ENCODE measurements at regions not wholly inside any gene's neighbourhood (a gene's known extent, or its start where the extent isn't known, plus 50 kb on each side); places are given as distances from the start of the nearest gene placed in this dataset.
"Not testable (repeated sequence)": the region's sequence is repeated elsewhere in the genome, so short reads cannot be mapped to it uniquely, and the experiment has no call there.

DNA sequence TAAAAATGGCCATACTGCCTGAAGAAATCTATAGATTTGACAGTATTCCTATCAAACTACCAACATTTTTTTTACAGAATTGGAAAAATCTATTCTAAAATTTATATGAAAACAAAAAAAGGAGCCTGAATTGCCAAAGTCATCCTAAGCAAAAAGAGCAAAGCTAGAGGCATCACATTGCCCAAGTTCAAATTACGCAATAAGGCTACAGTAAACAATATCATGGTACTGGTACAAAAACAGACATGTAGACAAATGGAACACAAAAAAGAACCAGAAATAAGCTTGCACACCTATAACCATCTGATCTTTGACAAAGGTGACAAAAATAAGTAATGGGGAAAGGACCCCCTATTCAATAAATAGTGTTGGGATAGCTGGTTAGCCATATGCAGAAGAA lies 50.2 kb upstream of the THSD7B start:
- no peak for DNase-seq
- Mint-ChIP-seq H3K4me1 (no peaks in the 10 kb centered on the region), H3K4me3 (no peak overlapping the region), H3K36me3 (no peaks in the 10 kb centered on the region), H3K27me3 (no peaks in the 10 kb centered on the region), H3K9me3 (no peaks in the 10 kb centered on the region), H3K27ac (no peak overlapping the region)

- H3K4me1 Mint-ChIP-seq = no peaks in the 10 kb centered on the region
- H3K27me3 Mint-ChIP-seq = no peaks in the 10 kb centered on the region
- H3K9me3 Mint-ChIP-seq = no peaks in the 10 kb centered on the region
- H3K36me3 Mint-ChIP-seq = no peaks in the 10 kb centered on the region
- no peak for DNase-seq
- H3K27ac Mint-ChIP-seq = no peak overlapping the region
- no peak overlapping the region for H3K4me3 Mint-ChIP-seq
Observed at GRCh38 chr2:136714452-136714951, 50.8 kb upstream of the THSD7B start.

DNA sequence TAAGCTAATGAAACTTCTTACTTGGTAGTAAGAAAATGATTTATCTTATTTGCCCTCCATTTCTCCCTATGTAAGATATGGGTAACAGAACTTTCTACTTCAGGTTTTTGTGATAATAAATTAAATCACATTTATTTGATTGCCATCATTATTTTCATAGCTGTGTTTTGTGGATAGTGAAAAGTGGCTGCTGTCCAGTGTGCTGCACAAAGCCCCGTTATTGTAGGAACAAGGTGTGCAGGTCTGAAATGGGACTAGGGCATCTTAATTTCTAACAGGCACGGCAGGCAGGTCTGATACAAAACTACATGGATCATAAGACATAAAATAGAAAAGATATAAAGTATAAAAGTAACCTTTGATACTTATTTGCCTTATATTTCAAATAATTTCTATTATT lies 51.6 kb upstream of the THSD7B start:
- H3K27me3 Mint-ChIP-seq = no peaks in the 10 kb centered on the region

DNA sequence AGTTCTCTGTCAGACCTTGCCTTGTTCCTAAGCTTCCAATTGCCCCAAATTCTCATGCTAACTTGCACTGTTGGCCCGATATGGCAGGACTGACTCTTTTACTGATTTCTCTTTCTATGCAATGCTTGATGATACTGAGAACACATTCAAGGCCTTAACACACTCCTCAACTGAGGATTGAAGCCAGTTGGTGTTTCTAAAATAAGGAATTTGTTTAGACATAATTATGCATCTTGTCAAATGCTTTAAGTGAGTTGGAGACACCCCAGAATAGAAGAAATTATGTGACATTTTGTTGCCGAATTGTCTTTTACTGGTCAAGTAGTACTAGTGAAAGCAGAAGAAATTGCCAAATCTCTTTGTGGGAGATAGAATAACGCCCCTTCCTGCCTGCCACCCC lies 60.0 kb upstream of the THSD7B start:
- no peaks in the 10 kb centered on the region for H3K27me3 Mint-ChIP-seq
- no peaks in the 10 kb centered on the region for H3K4me1 Mint-ChIP-seq
- peaks cover 6% of the 10 kb centered on the region for H3K9me3 Mint-ChIP-seq
- no peaks in the 10 kb centered on the region for H3K36me3 Mint-ChIP-seq
- no peak overlapping the region for H3K4me3 Mint-ChIP-seq
- H3K27ac Mint-ChIP-seq = no peak overlapping the region
- DNase-seq = no peak

More for the DNA sequence above, 51.6 kb upstream of the THSD7B start:
- H3K27ac Mint-ChIP-seq = no peak overlapping the region
- DNase-seq = no peak
- H3K9me3 Mint-ChIP-seq = no peaks in the 10 kb centered on the region
- H3K4me1 Mint-ChIP-seq = no peaks in the 10 kb centered on the region
- H3K36me3 Mint-ChIP-seq = no peaks in the 10 kb centered on the region
- H3K4me3 Mint-ChIP-seq = no peak overlapping the region

- H3K9me3 Mint-ChIP-seq = peaks cover 12% of the 10 kb centered on the region
Observed at GRCh38 chr2:136703214-136703613, 62.1 kb upstream of the THSD7B start.

GRCh38 chr2:136696438-136696837 lies 68.9 kb upstream of the THSD7B start:
- Mint-ChIP-seq H3K27me3 (no peaks in the 10 kb centered on the region), H3K9me3 (peaks cover 5% of the 10 kb centered on the region), H3K4me3 (no peak overlapping the region), H3K27ac (no peak overlapping the region), H3K4me1 (no peaks in the 10 kb centered on the region), H3K36me3 (no peaks in the 10 kb centered on the region)
- DNase-seq = no peak

More at GRCh38 chr2:136703214-136703613, 62.1 kb upstream of the THSD7B start:
- no peak overlapping the region for H3K27ac Mint-ChIP-seq
- H3K36me3 Mint-ChIP-seq = no peaks in the 10 kb centered on the region
- no peaks in the 10 kb centered on the region for H3K27me3 Mint-ChIP-seq
- no peak for DNase-seq
- no peaks in the 10 kb centered on the region for H3K4me1 Mint-ChIP-seq
- H3K4me3 Mint-ChIP-seq = no peak overlapping the region

GRCh38 chr2:136693966-136694365 lies 71.4 kb upstream of the THSD7B start:
- H3K36me3 Mint-ChIP-seq = no peaks in the 10 kb centered on the region
- peaks cover 6% of the 10 kb centered on the region for H3K9me3 Mint-ChIP-seq
- H3K4me1 Mint-ChIP-seq = no peaks in the 10 kb centered on the region
- H3K27me3 Mint-ChIP-seq = no peaks in the 10 kb centered on the region
- no peak overlapping the region for H3K4me3 Mint-ChIP-seq
- DNase-seq = no peak
- H3K27ac Mint-ChIP-seq = no peak overlapping the region

- not testable (repeated sequence) for H3K27ac Mint-ChIP-seq, DNase-seq, H3K36me3 Mint-ChIP-seq, H3K4me1 Mint-ChIP-seq, H3K27me3 Mint-ChIP-seq, H3K9me3 Mint-ChIP-seq, H3K4me3 Mint-ChIP-seq
Observed at GRCh38 chr2:136680079-136680478, 85.3 kb upstream of the THSD7B start.

- Mint-ChIP-seq H3K9me3 (no peaks in the 10 kb centered on the region), H3K4me1 (no peaks in the 10 kb centered on the region), H3K4me3 (no peak overlapping the region), H3K36me3 (no peaks in the 10 kb centered on the region), H3K27ac (no peak overlapping the region), H3K27me3 (no peaks in the 10 kb centered on the region)
- no peak for DNase-seq
Observed at GRCh38 chr2:136665736-136666135, 99.6 kb upstream of the THSD7B start.

DNA sequence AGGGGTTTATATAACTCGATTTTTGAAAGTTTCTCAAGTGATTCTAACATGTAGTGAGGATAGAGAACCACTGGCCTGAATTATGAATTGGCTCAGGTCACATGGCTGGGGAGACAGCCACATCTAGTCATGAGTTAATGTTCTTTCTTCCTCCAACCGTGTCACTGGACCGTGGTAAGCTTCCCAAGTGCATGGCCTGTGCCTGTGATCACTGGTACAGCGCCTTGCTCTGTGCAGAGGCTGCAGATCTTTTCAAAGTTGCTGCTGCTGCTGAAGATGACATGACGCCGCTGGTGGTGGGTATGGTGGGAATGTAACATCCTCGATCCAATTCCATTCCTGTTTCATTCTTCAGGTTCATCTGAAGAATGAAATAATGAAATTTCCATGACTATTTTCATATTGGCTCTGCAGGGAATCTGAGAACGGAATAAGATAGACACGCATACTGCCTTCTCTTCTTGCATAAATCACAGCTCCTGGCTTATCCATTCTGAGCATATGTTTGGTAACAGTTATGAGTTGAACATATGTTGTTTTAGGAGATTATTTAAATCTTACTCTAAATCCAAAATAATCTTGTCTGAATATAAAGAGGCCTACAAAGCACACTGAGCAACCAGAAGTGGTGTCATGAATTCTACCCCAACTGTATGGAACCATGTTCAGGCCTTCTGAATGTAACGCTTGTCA lies 100.5 kb upstream of the THSD7B start:
- no peaks in the 10 kb centered on the region for H3K9me3 Mint-ChIP-seq
- H3K27me3 Mint-ChIP-seq = no peaks in the 10 kb centered on the region
- no peak overlapping the region for H3K4me3 Mint-ChIP-seq
- no peaks in the 10 kb centered on the region for H3K4me1 Mint-ChIP-seq
- no peak overlapping the region for H3K27ac Mint-ChIP-seq
- no peaks in the 10 kb centered on the region for H3K36me3 Mint-ChIP-seq
- no peak for DNase-seq

DNA sequence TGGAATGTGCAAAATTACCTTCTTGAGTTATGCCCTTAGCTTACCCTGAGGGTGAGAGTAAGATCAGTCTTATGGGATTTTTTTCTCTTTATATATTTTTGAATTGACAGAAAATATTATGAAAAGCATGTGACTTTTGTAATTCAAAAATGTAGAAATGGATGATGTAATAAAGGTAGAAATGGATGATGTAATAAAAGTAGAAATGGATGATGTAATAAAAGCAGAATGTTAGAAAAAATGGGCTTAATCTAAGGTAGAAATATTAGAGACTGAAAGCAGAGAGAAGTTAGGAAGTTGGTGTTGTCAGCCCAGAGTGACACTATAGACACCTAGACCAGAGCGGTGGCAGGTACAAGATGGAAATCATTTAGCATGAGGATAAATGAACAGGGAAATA lies 107.1 kb upstream of the THSD7B start:
- Mint-ChIP-seq H3K27ac (no peak overlapping the region), H3K9me3 (no peaks in the 10 kb centered on the region), H3K4me3 (no peak overlapping the region), H3K36me3 (no peaks in the 10 kb centered on the region), H3K27me3 (peaks cover 6% of the 10 kb centered on the region), H3K4me1 (no peaks in the 10 kb centered on the region)
- DNase-seq = no peak

DNA sequence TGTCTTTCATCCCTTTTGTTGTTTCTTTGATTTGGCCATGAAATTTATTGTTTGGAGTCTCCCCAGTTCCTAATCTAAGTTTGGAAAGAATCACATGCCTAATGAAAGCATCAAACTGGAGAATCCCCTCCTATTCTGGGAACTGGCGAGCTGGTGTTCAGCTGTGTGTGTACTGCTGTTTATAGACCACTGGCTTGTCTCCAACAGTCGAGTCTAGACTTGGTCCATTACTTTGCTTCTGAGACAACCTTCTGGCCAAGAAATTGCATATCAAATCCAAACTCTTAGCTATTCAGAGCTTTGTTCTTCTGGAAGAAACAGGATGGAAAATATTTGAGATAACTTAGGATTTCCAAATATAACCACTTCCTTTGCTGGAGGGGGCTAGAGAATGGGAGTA lies 111.5 kb upstream of the THSD7B start:
- H3K27ac Mint-ChIP-seq = no peak overlapping the region
- no peak overlapping the region for H3K4me3 Mint-ChIP-seq
- no peak for DNase-seq

GRCh38 chr2:136651456-136652010 lies 113.8 kb upstream of the THSD7B start:
- H3K9me3 Mint-ChIP-seq = no peaks in the 10 kb centered on the region
- no peaks in the 10 kb centered on the region for H3K36me3 Mint-ChIP-seq
- H3K4me3 Mint-ChIP-seq = no peak overlapping the region
- peaks cover 11% of the 10 kb centered on the region for H3K27me3 Mint-ChIP-seq
- no peaks in the 10 kb centered on the region for H3K4me1 Mint-ChIP-seq
- no peak overlapping the region for H3K27ac Mint-ChIP-seq
- no peak for DNase-seq

More for the DNA sequence above, 111.5 kb upstream of the THSD7B start:
- Mint-ChIP-seq H3K9me3 (no peaks in the 10 kb centered on the region), H3K4me1 (no peaks in the 10 kb centered on the region), H3K36me3 (no peaks in the 10 kb centered on the region), H3K27me3 (peaks cover 8% of the 10 kb centered on the region)

DNA sequence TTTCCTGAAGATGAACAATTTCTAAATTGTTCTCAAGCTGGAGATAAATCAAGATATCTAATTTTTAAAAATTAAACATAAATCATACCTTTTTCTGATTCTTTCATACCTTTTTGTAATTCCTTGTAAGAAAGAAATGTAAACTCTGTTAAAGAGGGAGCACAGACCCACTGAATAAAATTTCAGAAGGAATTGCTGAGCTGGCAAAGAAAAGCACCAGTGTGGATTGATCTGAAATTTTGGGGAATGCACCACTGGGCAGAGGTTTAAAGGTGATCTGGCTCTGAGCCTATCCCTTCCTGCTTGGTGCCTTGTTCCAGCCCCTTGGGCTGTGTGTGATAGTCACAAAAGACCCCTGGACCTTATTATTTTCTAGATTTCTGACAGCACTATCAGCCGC lies 118.3 kb upstream of the THSD7B start:
- Mint-ChIP-seq H3K27ac (no peak overlapping the region), H3K4me3 (no peak overlapping the region), H3K9me3 (no peaks in the 10 kb centered on the region), H3K4me1 (no peaks in the 10 kb centered on the region), H3K27me3 (peaks cover 4% of the 10 kb centered on the region), H3K36me3 (no peaks in the 10 kb centered on the region)
- no peak for DNase-seq

GRCh38 chr2:136645236-136645828 lies 120.0 kb upstream of the THSD7B start:
- no peak overlapping the region for H3K4me3 Mint-ChIP-seq
- peaks cover 4% of the 10 kb centered on the region for H3K27me3 Mint-ChIP-seq
- no peak overlapping the region for H3K27ac Mint-ChIP-seq
- H3K9me3 Mint-ChIP-seq = no peaks in the 10 kb centered on the region
- no peak for DNase-seq
- no peaks in the 10 kb centered on the region for H3K4me1 Mint-ChIP-seq
- no peaks in the 10 kb centered on the region for H3K36me3 Mint-ChIP-seq

DNA sequence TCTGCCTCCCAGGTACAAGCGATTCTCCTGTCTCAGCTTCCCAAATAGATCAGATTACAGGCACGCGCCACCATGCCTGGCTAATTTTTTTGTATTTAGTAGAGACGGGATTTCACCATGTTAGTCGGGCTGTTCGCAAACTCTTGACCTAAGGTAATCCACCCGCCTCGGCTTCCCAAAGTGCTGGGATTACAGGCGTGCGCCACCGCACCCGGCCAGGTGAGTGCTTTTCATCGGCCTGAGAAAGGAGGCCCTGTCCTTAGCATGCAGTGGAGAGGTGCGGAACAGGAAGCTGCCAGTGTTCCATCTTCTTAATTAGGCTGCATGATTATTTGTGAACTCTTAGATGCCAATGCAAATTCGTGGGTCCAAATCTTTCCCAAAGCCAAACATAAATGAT lies 125.7 kb upstream of the THSD7B start:
- no peaks in the 10 kb centered on the region for H3K27me3 Mint-ChIP-seq
- no peak for DNase-seq

More for the DNA sequence above, 125.7 kb upstream of the THSD7B start:
- Mint-ChIP-seq H3K4me3 (no peak overlapping the region), H3K4me1 (no peaks in the 10 kb centered on the region), H3K9me3 (no peaks in the 10 kb centered on the region), H3K36me3 (no peaks in the 10 kb centered on the region), H3K27ac (no peak overlapping the region)
